Neural cell (in vitro differentiated cells): ENCODE measurements at regions not wholly inside any gene's neighbourhood (a gene's known extent, or its start where the extent isn't known, plus 50 kb on each side); places are given as distances from the start of the nearest gene placed in this dataset.

Experiments used
- H2AFZ ChIP-seq: fragments of 200-600, 300-800 bp; sonication (generic), shearing (Covaris generic); 2 replicates; pipeline ENCODE4 v1.6.0; 2014; ENCODE audit warnings: low read depth, mild to moderate bottlenecking, antibody characterized with exemption, low read length, moderate library complexity
- H3F3A ChIP-seq: fragments of 200-600 bp; shearing (Covaris generic); 2 replicates; pipeline ENCODE4 v1.6.1; 2016; ENCODE audit warnings: mild to moderate bottlenecking, moderate library complexity, mixed read lengths, antibody characterized with exemption, low read length; ENCODE audit not compliant: insufficient read depth, poor library complexity, severe bottlenecking
- H3K27ac ChIP-seq: fragments of 200-600, 300-800 bp; sonication (generic), shearing (Covaris generic); 2 replicates; pipeline ENCODE4 v1.5.1; 2014; ENCODE audit warnings: mild to moderate bottlenecking, low read length, moderate library complexity
- H3K27me3 ChIP-seq: fragments of 300-800, 200-600 bp; sonication (generic), shearing (Covaris generic); 2 replicates; pipeline ENCODE4 v1.6.0; 2014; ENCODE audit warnings: mild to moderate bottlenecking, low read depth, low read length, moderate library complexity; ENCODE audit not compliant: insufficient read depth
- H3K36me3 ChIP-seq: fragments of 300-800, 200-600 bp; sonication (generic), shearing (Covaris generic); 2 replicates; pipeline ENCODE4 v1.5.1; 2014; ENCODE audit warnings: mild to moderate bottlenecking, antibody characterized with exemption, low read length, moderate library complexity; ENCODE audit not compliant: insufficient read depth
- H3K4me2 ChIP-seq: fragments of 300-800, 200-600 bp; sonication (generic), shearing (Covaris generic); 2 replicates; pipeline ENCODE4 v1.6.0; 2014; ENCODE audit warnings: mild to moderate bottlenecking, low read length
- H3K4me3 ChIP-seq: fragments of 300-800, 200-600 bp; sonication (generic), shearing (Covaris generic); 2 replicates; pipeline ENCODE4 v1.5.1; 2014; ENCODE audit warnings: mild to moderate bottlenecking, low read length, moderate library complexity
- H3K79me2 ChIP-seq: fragments of 200-600 bp; shearing (Covaris generic); replicated peaks from 2 replicates; pipeline ENCODE4 v1.6.0; 2014; ENCODE audit warnings: mild to moderate bottlenecking, low read length, moderate library complexity; ENCODE audit not compliant: insufficient read depth
- H3K9ac ChIP-seq: fragments of 300-800, 200-600 bp; sonication (generic), shearing (Covaris generic); 2 replicates; pipeline ENCODE4 v1.6.1; 2016; ENCODE audit warnings: mild to moderate bottlenecking, low read length, mixed read lengths
- H3K9me2 ChIP-seq: fragments of 200-600 bp; shearing (Covaris generic); 2 replicates; pipeline ENCODE4 v1.6.1; 2016; ENCODE audit warnings: mild to moderate bottlenecking, low read length, mixed read lengths; ENCODE audit not compliant: insufficient read depth
- H3K9me3 ChIP-seq: fragments of 200-600, 300-800 bp; sonication (generic), shearing (Covaris generic); 2 replicates; pipeline ENCODE4 v1.6.1; 2016; ENCODE audit warnings: mild to moderate bottlenecking, mixed run types, low read length, moderate library complexity, mixed read lengths
- H4K20me1 ChIP-seq: fragments of 200-600 bp; shearing (Covaris generic); 2 replicates; pipeline ENCODE4 v1.6.1; 2016; ENCODE audit warnings: mild to moderate bottlenecking, mixed run types; ENCODE audit not compliant: insufficient read depth
- EP300 ChIP-seq: fragments of 450-650 bp; conservative IDR thresholded peaks from 2 replicates; pipeline ENCODE4 v1.6.1; 2014; ENCODE audit warnings: antibody characterized with exemption, mild to moderate bottlenecking, moderate library complexity; ENCODE audit not compliant: poor library complexity, severe bottlenecking
- EZH2 ChIP-seq: fragments of 200-600, 300-800 bp; shearing (Covaris generic), sonication (generic); IDR thresholded peaks from 2 replicates; pipeline ENCODE4 v1.6.1; 2014; ENCODE audit warnings: antibody characterized with exemption, low read length, borderline replicate concordance, mild to moderate bottlenecking; ENCODE audit not compliant: insufficient read depth, poor library complexity, severe bottlenecking
- MXI1 ChIP-seq: fragments of 450-650 bp; conservative IDR thresholded peaks from 2 replicates; pipeline ENCODE4 v1.6.1; 2014; ENCODE audit warnings: antibody characterized with exemption, mild to moderate bottlenecking; ENCODE audit not compliant: poor library complexity, severe bottlenecking
- POLR2AphosphoS5 ChIP-seq: IDR thresholded peaks from 2 replicates; pipeline ENCODE4 v1.6.1; 2012
- RAD21 ChIP-seq: fragments of 450-650 bp; conservative IDR thresholded peaks from 2 replicates; pipeline ENCODE4 v1.6.1; 2014; ENCODE audit warnings: antibody characterized with exemption, mild to moderate bottlenecking, moderate library complexity
- REST ChIP-seq: IDR thresholded peaks from 2 replicates; pipeline ENCODE4 v1.6.1; 2012; ENCODE audit warnings: borderline replicate concordance
- SMC3 ChIP-seq: fragments of 450-650 bp; conservative IDR thresholded peaks from 2 replicates; pipeline ENCODE4 v1.6.1; 2014; ENCODE audit warnings: antibody characterized with exemption, mild to moderate bottlenecking, moderate library complexity; ENCODE audit not compliant: poor library complexity
- TAF1 ChIP-seq: IDR thresholded peaks from 2 replicates; pipeline ENCODE4 v1.6.1; 2012; ENCODE audit warnings: low read depth
- TF ChIP-seq, protein P1 (sequence below): fragments of 450-650 bp; IDR thresholded peaks from 2 replicates; pipeline ENCODE4 v1.5.1; 2014; ENCODE audit warnings: antibody characterized with exemption, mild to moderate bottlenecking, moderate library complexity; ENCODE audit not compliant: poor library complexity, severe bottlenecking

DNA sequence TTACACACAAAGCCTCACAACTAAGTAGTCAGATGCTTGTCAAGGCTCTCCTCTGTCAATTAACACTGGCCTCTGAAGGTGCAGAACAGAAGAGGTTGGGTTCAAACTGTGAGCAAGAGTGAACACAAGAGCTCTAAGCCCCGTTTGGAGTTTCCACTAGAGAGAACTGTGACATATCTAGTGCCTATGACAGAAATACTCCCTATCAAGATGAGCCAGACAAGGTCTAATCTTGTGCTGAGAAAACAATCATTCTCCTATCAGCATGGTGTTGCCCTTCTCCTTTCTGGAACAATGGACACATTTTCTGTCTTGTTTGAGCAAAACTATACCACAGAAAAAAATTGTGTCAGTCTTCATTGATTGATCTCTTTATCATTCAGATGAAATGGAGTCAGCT, 62.4 kb upstream of the CCDC71L start:
- Histone ChIP-seq H3K4me2 (no peak overlapping the region), H3K27me3 (no peaks in the 10 kb centered on the region), H3K27ac (no peak overlapping the region), H3F3A (no peaks in the 10 kb centered on the region), H2AFZ (no peak overlapping the region), H3K9me3 (no peaks in the 10 kb centered on the region), H3K9me2 (no peaks in the 10 kb centered on the region), H3K79me2 (no peaks in the 10 kb centered on the region), H3K9ac (no peak overlapping the region), H3K36me3 (no peaks in the 10 kb centered on the region), H3K4me3 (no peak overlapping the region), H4K20me1 (no peaks in the 10 kb centered on the region)
- TF ChIP-seq TAF1: no peak
- TF ChIP-seq REST: no peak
- TF ChIP-seq RAD21: no peak
- TF ChIP-seq MXI1: no peak
- TF ChIP-seq EZH2: no peak
- TF ChIP-seq SMC3: no peak
- TF ChIP-seq EP300: no peak
- TF ChIP-seq, protein P1, sequence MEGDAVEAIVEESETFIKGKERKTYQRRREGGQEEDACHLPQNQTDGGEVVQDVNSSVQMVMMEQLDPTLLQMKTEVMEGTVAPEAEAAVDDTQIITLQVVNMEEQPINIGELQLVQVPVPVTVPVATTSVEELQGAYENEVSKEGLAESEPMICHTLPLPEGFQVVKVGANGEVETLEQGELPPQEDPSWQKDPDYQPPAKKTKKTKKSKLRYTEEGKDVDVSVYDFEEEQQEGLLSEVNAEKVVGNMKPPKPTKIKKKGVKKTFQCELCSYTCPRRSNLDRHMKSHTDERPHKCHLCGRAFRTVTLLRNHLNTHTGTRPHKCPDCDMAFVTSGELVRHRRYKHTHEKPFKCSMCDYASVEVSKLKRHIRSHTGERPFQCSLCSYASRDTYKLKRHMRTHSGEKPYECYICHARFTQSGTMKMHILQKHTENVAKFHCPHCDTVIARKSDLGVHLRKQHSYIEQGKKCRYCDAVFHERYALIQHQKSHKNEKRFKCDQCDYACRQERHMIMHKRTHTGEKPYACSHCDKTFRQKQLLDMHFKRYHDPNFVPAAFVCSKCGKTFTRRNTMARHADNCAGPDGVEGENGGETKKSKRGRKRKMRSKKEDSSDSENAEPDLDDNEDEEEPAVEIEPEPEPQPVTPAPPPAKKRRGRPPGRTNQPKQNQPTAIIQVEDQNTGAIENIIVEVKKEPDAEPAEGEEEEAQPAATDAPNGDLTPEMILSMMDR: no peak
- TF ChIP-seq POLR2AphosphoS5: no peak

GRCh38 chr7:106729720-106730385, 68.9 kb upstream of the CCDC71L start:
- Histone ChIP-seq H3F3A (no peaks in the 10 kb centered on the region), H3K9ac (no peak overlapping the region), H3K4me2 (no peak overlapping the region), H3K36me3 (no peaks in the 10 kb centered on the region), H3K4me3 (no peak overlapping the region), H3K79me2 (no peaks in the 10 kb centered on the region), H4K20me1 (no peaks in the 10 kb centered on the region), H3K27ac (no peak overlapping the region), H3K27me3 (no peaks in the 10 kb centered on the region), H3K9me3 (no peaks in the 10 kb centered on the region), H2AFZ (no peak overlapping the region), H3K9me2 (no peaks in the 10 kb centered on the region)
- TF ChIP-seq, protein P1: no peak
- TF ChIP-seq EP300 (no peak), POLR2AphosphoS5 (no peak), REST (no peak), TAF1 (no peak), MXI1 (no peak), EZH2 (no peak), SMC3 (no peak)
